HG03442 (cell line): ENCODE measurements at regions not wholly inside any gene's neighbourhood (a gene's known extent, or its start where the extent isn't known, plus 50 kb on each side); places are given as distances from the start of the nearest gene placed in this dataset.

Experiments
- ATAC-seq: cut with Tn5 transposase; IDR thresholded peaks from one replicate; pipeline ENCODE4 v1.9.1; 2021; ENCODE audit warnings: mild to moderate bottlenecking, moderate library complexity; ENCODE audit not compliant: unreplicated experiment

GRCh38 chr1:8267307-8267706 lies 50.6 kb upstream of the SLC45A1 start:
- ATAC-seq, result no peak

DNA sequence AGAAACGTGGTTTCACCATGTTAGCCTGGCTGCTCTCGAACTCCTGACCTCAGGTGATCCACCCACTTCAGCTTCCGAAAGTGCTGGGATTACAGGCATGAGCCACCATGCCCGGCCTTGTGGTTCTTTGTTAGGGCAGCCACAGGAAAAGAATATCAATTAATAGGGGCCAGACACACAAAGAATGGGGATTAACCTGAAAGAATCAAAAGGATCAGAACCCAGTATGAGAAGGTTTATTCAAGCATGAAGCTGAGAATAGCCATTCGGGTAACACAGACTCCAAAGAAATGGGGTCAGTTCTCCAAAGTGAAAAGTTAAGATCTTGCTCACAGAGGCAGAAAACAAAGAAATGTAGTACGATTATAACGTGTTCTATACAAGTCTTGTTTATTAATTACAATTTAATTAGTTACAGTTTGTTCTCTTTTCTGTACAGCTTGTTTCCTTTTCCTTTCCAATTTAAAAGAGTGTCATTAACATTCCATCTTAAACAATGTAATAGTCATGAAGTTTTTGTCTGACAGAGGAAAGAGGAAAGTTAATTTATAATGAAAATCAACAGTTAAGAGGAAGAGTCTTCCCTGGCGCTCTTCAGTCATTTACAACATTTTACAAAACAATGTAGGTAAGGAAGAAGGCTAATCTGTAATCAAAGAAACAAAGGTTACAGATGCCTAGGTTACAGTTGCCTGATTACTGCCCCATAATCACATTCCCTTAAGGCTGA lies 51.3 kb upstream of the SLC45A1 start:
- ATAC-seq, result no peak

- no peak for ATAC-seq
Measured at GRCh38 chr1:8263791-8264190, 54.1 kb upstream of the SLC45A1 start.

DNA sequence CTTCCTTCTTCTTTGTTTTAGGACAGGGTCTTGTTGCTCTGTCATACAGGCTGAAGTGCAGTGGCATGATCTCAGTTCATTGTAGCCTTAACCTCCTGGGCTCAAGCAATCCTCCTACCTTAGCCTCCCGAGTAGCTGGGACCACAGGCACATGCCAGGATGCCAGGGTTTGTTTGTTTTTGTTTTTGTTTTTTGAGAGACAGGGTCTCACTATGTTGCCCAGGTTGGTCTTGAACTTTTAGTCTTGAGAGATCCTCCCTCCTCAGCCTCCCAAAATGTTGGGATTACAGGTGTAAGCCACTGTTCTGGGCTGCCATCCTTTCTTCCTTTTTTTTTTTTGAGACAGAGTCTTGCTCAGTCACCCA lies 56.5 kb upstream of the SLC45A1 start:
- ATAC-seq, result no peak

DNA sequence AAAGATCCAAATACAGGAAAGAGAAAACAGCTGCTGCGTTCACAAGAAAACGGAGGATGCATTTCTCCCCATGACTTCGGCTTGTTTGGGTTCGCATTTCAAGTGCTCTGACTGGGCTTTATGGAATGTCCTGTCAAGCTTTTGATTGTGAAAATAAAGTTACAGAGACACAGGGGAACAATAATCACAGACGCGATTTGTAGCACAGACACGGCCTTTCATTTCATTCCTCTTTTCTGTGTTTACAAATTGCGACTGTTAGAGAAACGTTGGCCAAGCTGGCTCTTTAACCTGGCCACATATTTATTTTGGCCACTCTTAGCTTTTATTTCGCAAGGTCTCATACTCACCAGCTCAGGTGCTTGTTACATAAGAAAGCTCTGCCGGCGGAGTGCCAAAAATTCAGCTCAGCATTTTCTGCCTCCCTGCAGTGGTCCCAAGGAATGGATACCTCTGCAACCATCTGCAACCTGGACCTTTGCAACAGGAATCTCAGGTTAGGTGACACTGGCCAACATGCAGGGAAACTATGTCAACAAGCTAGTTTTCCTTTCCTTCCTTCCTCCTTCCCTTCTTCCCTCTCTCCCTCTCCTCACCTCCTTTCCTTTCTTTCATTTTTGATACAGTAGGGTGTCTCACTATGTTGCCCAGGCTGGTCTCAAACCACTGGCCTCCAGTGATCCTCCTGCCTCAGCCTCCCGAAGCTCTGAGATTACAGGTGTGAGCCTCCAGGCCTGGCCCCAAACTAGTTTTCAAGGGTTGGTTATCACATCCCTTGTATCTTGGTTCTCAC lies 58.2 kb upstream of the SLC45A1 start:
- no peak for ATAC-seq

GRCh38 chr1:8257621-8258020 lies 60.3 kb upstream of the SLC45A1 start:
- no peak for ATAC-seq

DNA sequence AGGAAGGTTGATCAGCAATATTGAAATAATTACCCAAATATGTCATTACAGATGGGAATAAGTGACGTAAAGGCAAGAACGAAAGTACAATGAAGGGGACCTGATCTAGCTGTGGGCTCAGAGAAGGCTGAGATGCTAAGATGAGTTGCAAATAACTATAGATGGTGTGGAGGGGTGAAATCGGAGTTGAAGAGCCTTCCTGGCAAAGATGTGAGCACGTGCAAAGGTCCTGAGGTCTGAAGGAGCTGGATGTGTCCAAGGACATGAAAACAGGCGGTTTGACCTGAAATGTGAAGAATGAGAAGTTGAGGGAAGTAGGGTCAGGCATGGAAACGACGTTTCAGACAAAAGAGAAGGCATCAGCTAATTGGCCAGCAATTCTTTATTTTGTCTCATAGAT lies 61.6 kb upstream of the SLC45A1 start:
- no peak for ATAC-seq

DNA sequence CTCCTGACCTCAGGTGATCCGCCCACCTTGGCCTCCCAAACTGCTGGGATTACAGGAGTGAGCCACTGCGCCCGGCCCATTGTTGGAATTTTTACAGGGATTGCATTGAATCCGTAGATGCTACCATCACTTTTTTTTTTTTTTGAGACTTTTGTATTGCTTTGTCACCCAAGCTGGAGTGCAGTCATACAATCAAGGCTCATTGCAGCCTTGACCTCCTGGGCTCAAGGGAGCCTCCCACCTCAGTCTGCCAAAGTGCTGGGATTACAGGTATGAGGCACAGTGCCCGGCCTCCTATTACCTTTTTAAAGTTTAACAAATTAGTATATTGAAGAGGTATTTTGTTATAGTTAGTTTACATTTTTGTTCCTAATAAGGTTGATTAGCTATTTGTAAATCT lies 62.2 kb upstream of the SLC45A1 start:
- ATAC-seq, result no peak

GRCh38 chr1:8252266-8252951 lies 65.5 kb upstream of the SLC45A1 start:
- ATAC-seq, result no peak

DNA sequence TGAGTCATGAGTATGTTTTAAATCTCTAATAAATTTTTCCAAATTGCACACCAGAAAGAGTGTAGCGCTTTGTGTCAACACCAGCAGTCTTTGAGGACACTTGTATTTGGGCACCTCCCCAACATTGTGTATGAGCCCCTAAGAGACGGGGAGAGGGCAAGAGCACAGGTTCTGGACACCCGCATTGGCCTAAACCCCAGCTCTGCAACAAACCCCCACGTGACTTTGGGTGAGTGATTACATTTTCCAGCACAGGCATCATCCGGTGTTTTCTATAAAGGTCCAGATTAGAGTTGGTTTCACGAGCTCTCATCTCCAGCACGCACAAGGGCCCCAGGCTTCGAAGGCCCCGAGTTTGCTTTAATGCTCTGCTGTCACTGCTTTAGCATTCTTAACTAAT lies 66.3 kb upstream of the SLC45A1 start:
- no peak for ATAC-seq

DNA sequence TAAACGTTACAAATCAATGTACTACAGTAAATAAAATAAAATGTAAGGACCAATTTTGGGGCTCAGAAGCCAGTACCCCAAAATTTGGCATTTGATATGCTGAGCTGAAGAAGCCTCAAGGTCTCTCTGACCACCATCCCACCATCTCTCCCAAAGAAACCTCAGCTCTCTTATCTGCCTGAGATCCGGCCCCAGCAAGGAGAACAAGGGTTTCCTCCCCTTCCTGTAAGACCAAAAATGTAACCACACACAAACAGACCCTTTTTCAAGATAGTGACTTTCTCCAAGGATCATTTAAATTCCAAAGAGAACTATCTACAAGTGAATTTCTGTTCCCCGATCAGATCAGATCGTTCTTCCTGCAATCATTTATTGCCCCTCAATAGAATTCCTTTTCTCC lies 68.1 kb upstream of the SLC45A1 start:
- no peak for ATAC-seq

GRCh38 chr1:8247811-8248436 lies 70.0 kb upstream of the SLC45A1 start:
- no peak for ATAC-seq

- ATAC-seq, result no peak
Measured at GRCh38 chr1:8244304-8244703, 73.6 kb upstream of the SLC45A1 start.

GRCh38 chr1:8242498-8242897 lies 75.4 kb upstream of the SLC45A1 start:
- no peak for ATAC-seq

GRCh38 chr1:8241417-8242014 lies 76.4 kb upstream of the SLC45A1 start:
- no peak for ATAC-seq

GRCh38 chr1:8239306-8240023 lies 78.4 kb upstream of the SLC45A1 start:
- ATAC-seq, result no peak

GRCh38 chr1:8239039-8239305 lies 78.9 kb upstream of the SLC45A1 start:
- no peak for ATAC-seq

DNA sequence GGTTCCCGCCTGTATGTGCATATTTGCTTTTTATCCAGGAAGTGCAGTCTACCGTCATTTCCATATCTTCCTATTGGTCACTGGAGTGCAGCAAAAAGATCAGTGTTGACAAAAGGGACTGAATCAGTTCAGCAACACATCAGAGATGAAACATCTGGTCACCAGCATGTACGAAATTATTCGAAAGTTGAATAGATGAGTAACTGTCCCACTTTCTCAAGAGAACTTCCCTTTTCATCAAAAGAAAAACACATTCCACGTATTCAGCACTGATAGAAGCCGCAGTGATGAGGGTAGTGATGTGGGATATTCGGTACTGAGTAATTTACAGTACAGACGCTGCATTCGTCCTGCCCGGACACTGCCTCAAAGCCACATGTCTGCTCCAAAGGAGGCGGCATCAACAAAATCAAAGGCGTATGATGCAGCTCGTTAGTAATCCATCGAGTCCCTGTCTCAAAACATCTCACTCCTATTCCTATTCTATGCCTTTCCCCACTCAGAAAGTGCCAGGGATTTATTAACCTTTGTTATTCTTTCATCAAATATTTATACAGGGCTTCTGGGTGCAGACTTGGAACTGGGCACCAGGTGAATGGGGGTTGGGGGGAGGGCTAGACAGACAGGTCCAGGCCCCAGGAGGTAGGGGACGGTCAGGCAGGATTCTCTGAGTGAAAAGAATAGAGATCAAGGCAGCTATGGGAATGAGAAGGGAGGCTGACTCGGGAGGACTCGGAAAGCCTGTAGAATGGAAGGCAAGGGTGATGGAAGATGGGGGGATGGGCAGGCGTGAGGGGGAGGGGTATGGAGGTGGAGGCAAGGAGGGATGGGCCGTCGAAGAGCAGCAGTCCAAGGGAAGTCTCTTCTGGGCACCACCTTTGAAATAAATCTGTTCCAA lies 79.5 kb upstream of the SLC45A1 start:
- no peak for ATAC-seq

DNA sequence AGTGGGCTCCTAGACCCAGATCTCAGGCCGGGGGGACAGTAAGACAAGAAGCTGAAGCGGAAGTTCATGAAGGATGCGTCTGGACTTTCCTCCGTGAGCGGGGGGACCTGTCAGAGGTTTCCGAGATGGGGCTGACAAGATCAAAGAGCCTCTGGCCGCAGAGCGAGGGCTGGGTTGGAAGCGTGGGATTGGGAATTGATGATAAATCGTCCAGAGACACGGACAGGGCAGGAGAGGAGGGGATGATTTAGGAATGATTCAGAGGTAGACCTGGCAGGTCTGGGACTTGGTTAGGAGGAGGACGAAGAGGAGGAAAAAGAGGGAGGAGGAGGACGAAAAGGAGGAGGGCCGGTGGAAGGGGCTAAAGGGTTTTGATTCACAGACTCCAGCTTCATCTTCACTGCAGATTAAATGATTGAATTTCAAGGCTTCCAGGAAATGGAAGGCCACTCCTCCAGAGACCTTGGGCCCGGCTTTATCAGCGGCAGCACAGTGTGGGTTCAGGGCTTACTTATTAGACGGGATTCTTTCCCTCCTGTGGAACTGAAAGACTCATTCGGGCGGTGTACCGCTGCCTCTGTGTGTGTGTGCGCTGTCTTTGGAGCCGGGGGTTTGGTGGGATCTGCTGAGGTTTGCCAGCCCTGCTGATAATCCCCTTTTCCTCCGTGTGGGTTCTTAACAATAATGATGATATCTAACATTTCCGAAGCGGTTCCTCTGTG lies 85.7 kb upstream of the SLC45A1 start:
- no peak for ATAC-seq
